ENCODE measurements at regions not wholly inside any gene's neighbourhood (a gene's known extent, or its start where the extent isn't known, plus 50 kb on each side); places are given as distances from the start of the nearest gene placed in this dataset.

GRCh38 chr9:87437966-87438365 is 59.7 kb upstream of the DAPK1 start:
- no peaks in the 10 kb centered on the region for H3K36me3 ChIP-seq (ENCODE audit: control insufficient read depth in 3 of 3, insufficient read depth in 2 of 3, low read depth in 1 of 3, low read length in 3 of 3)
- H3K9me3 ChIP-seq (ENCODE audit: control insufficient read depth in 2 of 2, insufficient read depth in 1 of 2, low read depth in 1 of 2, low read length in 1 of 2), result no peaks in the 10 kb centered on the region
- FAIRE-seq (no peak), DNase-seq (no peak)
- H3K27ac ChIP-seq (ENCODE audit: low read depth in 1 of 3, low read length in 2 of 3), result no peak overlapping the region
- 87 to 92% (median 89%) methylated on average over 8 of the region's 8 CpGs for WGBS, 3 donors
- no peak overlapping the region for H3K4me3 ChIP-seq (ENCODE audit: low read depth in 1 of 3, low read length in 3 of 3)
- no peaks in the 10 kb centered on the region for H3K4me1 ChIP-seq (ENCODE audit: control insufficient read depth in 3 of 3, insufficient read depth in 2 of 3, low read depth in 1 of 3, low read length in 2 of 3)
- H3K27me3 ChIP-seq (ENCODE audit: control insufficient read depth in 3 of 3, insufficient read depth in 3 of 3, low read length in 3 of 3), result no peaks in the 10 kb centered on the region

DNA sequence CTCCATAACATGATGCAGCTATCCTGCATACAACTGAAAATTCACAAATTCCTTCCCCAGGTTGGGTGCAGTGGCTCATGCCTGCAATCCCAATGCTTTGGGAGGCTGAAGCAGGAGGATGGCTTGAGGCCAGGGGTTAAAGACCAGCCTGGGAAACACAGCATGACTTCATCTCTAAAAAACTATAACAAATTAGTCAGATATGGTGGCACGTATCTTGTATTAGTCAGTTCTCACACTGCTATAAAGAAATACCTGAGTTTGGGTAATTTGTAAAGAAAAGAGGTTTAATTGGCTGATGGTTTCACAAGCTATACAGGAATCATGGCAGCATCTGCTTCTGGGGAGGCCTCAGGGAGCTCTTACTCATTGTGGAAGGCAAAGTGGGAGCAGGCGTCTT is 56.4 kb upstream of the DAPK1 start:
- Histone ChIP-seq H3K4me3 (ENCODE audit: low read depth in 1 of 3, low read length in 3 of 3) (no peak overlapping the region), H3K27me3 (ENCODE audit: control insufficient read depth in 3 of 3, insufficient read depth in 3 of 3, low read length in 3 of 3) (no peaks in the 10 kb centered on the region), H3K9me3 (ENCODE audit: control insufficient read depth in 2 of 2, insufficient read depth in 1 of 2, low read depth in 1 of 2, low read length in 1 of 2) (no peaks in the 10 kb centered on the region), H3K27ac (ENCODE audit: low read depth in 1 of 3, low read length in 2 of 3) (no peak overlapping the region), H3K36me3 (ENCODE audit: control insufficient read depth in 3 of 3, insufficient read depth in 2 of 3, low read depth in 1 of 3, low read length in 3 of 3) (no peaks in the 10 kb centered on the region), H3K4me1 (ENCODE audit: control insufficient read depth in 3 of 3, insufficient read depth in 2 of 3, low read depth in 1 of 3, low read length in 2 of 3) (no peaks in the 10 kb centered on the region)
- no peak for DNase-seq
- no peak for FAIRE-seq
- 85 to 93% (median 87%) methylated on average over 2 of the region's 2 CpGs for WGBS, 3 donors

- Histone ChIP-seq H3K27me3 (ENCODE audit: control insufficient read depth in 3 of 3, insufficient read depth in 3 of 3, low read length in 3 of 3) (no peaks in the 10 kb centered on the region), H3K36me3 (ENCODE audit: control insufficient read depth in 3 of 3, insufficient read depth in 2 of 3, low read depth in 1 of 3, low read length in 3 of 3) (no peaks in the 10 kb centered on the region), H3K9me3 (ENCODE audit: control insufficient read depth in 2 of 2, insufficient read depth in 1 of 2, low read depth in 1 of 2, low read length in 1 of 2) (no peaks in the 10 kb centered on the region), H3K4me3 (ENCODE audit: low read depth in 1 of 3, low read length in 3 of 3) (no peak overlapping the region), H3K27ac (ENCODE audit: low read depth in 1 of 3, low read length in 2 of 3) (no peak overlapping the region), H3K4me1 (ENCODE audit: control insufficient read depth in 3 of 3, insufficient read depth in 2 of 3, low read depth in 1 of 3, low read length in 2 of 3) (no peaks in the 10 kb centered on the region)
- 64 to 72% (median 68%) methylated on average over 2 of the region's 2 CpGs for WGBS, 3 donors
- DNase-seq (no peak), FAIRE-seq (no peak)
These were observed 55.2 kb upstream of the DAPK1 start for GRCh38 chr9:87442451-87442850.

DNA sequence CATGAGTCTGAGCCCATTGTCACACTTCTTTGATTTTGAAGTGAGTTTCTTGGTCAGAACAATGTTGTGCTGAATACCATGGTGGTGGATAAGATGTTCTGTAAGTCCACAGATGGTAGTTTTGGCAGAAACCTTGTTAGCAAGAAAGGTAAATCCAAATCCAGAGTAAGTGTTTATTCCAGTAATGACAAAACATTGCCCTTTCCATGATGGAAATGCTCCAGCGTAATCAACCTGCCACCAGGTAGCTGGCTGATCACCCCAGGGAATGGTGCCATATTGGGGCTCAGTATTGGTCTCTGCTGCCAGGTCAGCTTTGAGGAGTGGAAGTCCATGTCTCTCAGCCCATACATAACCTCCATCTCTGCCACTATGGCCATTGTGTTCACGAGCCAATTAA is 54.7 kb upstream of the DAPK1 start:
- H3K9me3 ChIP-seq (ENCODE audit: control insufficient read depth in 2 of 2, insufficient read depth in 1 of 2, low read depth in 1 of 2, low read length in 1 of 2), result no peaks in the 10 kb centered on the region
- no peaks in the 10 kb centered on the region for H3K4me1 ChIP-seq (ENCODE audit: control insufficient read depth in 3 of 3, insufficient read depth in 2 of 3, low read depth in 1 of 3, low read length in 2 of 3)
- FAIRE-seq (no peak), DNase-seq (no peak)
- no peaks in the 10 kb centered on the region for H3K36me3 ChIP-seq (ENCODE audit: control insufficient read depth in 3 of 3, insufficient read depth in 2 of 3, low read depth in 1 of 3, low read length in 3 of 3)
- H3K4me3 ChIP-seq (ENCODE audit: low read depth in 1 of 3, low read length in 3 of 3), result no peak overlapping the region
- 86 to 89% (median 89%) methylated on average over 2 of the region's 2 CpGs for WGBS, 3 donors
- no peak overlapping the region for H3K27ac ChIP-seq (ENCODE audit: low read depth in 1 of 3, low read length in 2 of 3)
- no peaks in the 10 kb centered on the region for H3K27me3 ChIP-seq (ENCODE audit: control insufficient read depth in 3 of 3, insufficient read depth in 3 of 3, low read length in 3 of 3)

DNA sequence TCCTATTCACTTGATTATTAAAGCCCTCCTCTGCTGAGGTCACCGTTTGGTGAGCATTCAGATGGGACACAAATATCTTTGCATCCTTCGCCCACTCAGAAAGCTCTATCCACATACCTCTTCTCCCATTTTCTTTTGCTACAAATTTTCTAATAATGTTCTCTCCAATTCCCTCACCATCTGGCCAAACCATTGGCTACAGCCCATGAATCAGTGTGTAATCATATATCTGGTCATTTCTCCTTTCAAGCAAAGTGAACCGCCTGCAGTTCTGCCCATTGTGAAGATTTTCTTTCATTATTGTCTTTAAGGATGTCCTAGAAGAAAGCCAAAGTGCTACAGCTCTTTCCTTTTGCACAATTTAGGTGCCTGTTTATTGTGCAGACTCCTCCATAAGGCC is 54.2 kb upstream of the DAPK1 start:
- no peak for DNase-seq
- H3K4me1 ChIP-seq (ENCODE audit: control insufficient read depth in 3 of 3, insufficient read depth in 2 of 3, low read depth in 1 of 3, low read length in 2 of 3), result no peaks in the 10 kb centered on the region

DNA sequence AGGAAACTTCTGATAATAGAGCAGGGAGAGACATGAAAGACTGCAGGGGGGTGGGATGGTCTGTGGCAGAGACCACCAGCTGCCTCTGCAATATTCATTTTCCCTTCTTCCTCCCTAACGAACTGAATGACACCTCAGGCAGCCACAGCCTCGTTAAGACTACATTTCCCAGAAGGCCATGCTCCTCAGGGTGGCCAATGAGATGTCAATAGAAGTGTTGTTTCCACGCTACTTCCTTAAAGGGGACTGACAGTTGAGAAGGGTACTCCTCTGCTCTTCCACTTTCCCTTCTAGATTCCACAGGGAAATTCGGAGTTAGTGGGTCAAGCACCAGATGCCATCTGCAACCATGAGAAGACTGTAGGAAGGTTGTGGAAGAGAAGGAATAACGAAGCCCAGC is 52.0 kb upstream of the DAPK1 start:
- DNase-seq (peak; percentile 58 to 60), FAIRE-seq (no peak)
- Histone ChIP-seq H3K4me3 (ENCODE audit: low read depth in 1 of 3, low read length in 3 of 3) (no peak overlapping the region), H3K36me3 (ENCODE audit: control insufficient read depth in 3 of 3, insufficient read depth in 2 of 3, low read depth in 1 of 3, low read length in 3 of 3) (no peaks in the 10 kb centered on the region), H3K4me1 (ENCODE audit: control insufficient read depth in 3 of 3, insufficient read depth in 2 of 3, low read depth in 1 of 3, low read length in 2 of 3) (no peaks in the 10 kb centered on the region), H3K27me3 (ENCODE audit: control insufficient read depth in 3 of 3, insufficient read depth in 3 of 3, low read length in 3 of 3) (no peaks in the 10 kb centered on the region), H3K27ac (ENCODE audit: low read depth in 1 of 3, low read length in 2 of 3) (no peak overlapping the region), H3K9me3 (ENCODE audit: control insufficient read depth in 2 of 2, insufficient read depth in 1 of 2, low read depth in 1 of 2, low read length in 1 of 2) (no peaks in the 10 kb centered on the region)
- 26 to 35% (median 32%) methylated on average over 5 of the region's 5 CpGs for WGBS, 3 donors

More for the DNA sequence above, 54.2 kb upstream of the DAPK1 start:
- no peaks in the 10 kb centered on the region for H3K27me3 ChIP-seq (ENCODE audit: control insufficient read depth in 3 of 3, insufficient read depth in 3 of 3, low read length in 3 of 3)
- H3K36me3 ChIP-seq (ENCODE audit: control insufficient read depth in 3 of 3, insufficient read depth in 2 of 3, low read depth in 1 of 3, low read length in 3 of 3), result no peaks in the 10 kb centered on the region
- H3K27ac ChIP-seq (ENCODE audit: low read depth in 1 of 3, low read length in 2 of 3), result no peak overlapping the region
- H3K4me3 ChIP-seq (ENCODE audit: low read depth in 1 of 3, low read length in 3 of 3), result no peak overlapping the region
- FAIRE-seq, result no peak
- 92 to 93% (median 93%) methylated on average over 3 of the region's 3 CpGs for WGBS, 3 donors
- H3K9me3 ChIP-seq (ENCODE audit: control insufficient read depth in 2 of 2, insufficient read depth in 1 of 2, low read depth in 1 of 2, low read length in 1 of 2), result no peaks in the 10 kb centered on the region

- Histone ChIP-seq H3K4me1 (ENCODE audit: control insufficient read depth in 3 of 3, insufficient read depth in 2 of 3, low read depth in 1 of 3, low read length in 2 of 3) (no peaks in the 10 kb centered on the region), H3K27ac (ENCODE audit: low read depth in 1 of 3, low read length in 2 of 3) (no peak overlapping the region), H3K9me3 (ENCODE audit: control insufficient read depth in 2 of 2, insufficient read depth in 1 of 2, low read depth in 1 of 2, low read length in 1 of 2) (no peaks in the 10 kb centered on the region), H3K27me3 (ENCODE audit: control insufficient read depth in 3 of 3, insufficient read depth in 3 of 3, low read length in 3 of 3) (no peaks in the 10 kb centered on the region), H3K4me3 (ENCODE audit: low read depth in 1 of 3, low read length in 3 of 3) (no peak overlapping the region), H3K36me3 (ENCODE audit: control insufficient read depth in 3 of 3, insufficient read depth in 2 of 3, low read depth in 1 of 3, low read length in 3 of 3) (no peaks in the 10 kb centered on the region)
- DNase-seq, result no peak
- WGBS, 3 donors, result 85 to 91% (median 88%) methylated on average over 4 of the region's 4 CpGs
- FAIRE-seq, result no peak
These were observed 51.1 kb upstream of the DAPK1 start for GRCh38 chr9:87446527-87446926.

- FAIRE-seq, result no peak
- Histone ChIP-seq H3K4me3 (ENCODE audit: low read depth in 1 of 3, low read length in 3 of 3) (no peak overlapping the region), H3K4me1 (ENCODE audit: control insufficient read depth in 3 of 3, insufficient read depth in 2 of 3, low read depth in 1 of 3, low read length in 2 of 3) (no peaks in the 10 kb centered on the region), H3K36me3 (ENCODE audit: control insufficient read depth in 3 of 3, insufficient read depth in 2 of 3, low read depth in 1 of 3, low read length in 3 of 3) (no peaks in the 10 kb centered on the region), H3K27me3 (ENCODE audit: control insufficient read depth in 3 of 3, insufficient read depth in 3 of 3, low read length in 3 of 3) (no peaks in the 10 kb centered on the region), H3K9me3 (ENCODE audit: control insufficient read depth in 2 of 2, insufficient read depth in 1 of 2, low read depth in 1 of 2, low read length in 1 of 2) (no peaks in the 10 kb centered on the region), H3K27ac (ENCODE audit: low read depth in 1 of 3, low read length in 2 of 3) (no peak overlapping the region)
- DNase-seq, result no peak
- WGBS, 3 donors, result 68 to 75% (median 73%) methylated on average over 11 of the region's 11 CpGs
These were observed 49.9 kb upstream of the DAPK1 start for GRCh38 chr9:87447547-87448432.

All from small intestine (tissue), 7 donors.